DND-41 (cell line): ENCODE measurements at regions not wholly inside any gene's neighbourhood (a gene's known extent, or its start where the extent isn't known, plus 50 kb on each side); places are given as distances from the start of the nearest gene placed in this dataset.

Experiments
- EZH2 ChIP-seq: IDR thresholded peaks from 3 replicates; pipeline ENCODE4 v1.6.1; 2012; ENCODE audit warnings: borderline replicate concordance, low read depth, mild to moderate bottlenecking, moderate library complexity, low read length, inconsistent platforms; ENCODE audit not compliant: severe bottlenecking
- TF ChIP-seq, protein P1 (sequence below): IDR thresholded peaks from 2 replicates; pipeline ENCODE4 v1.5.1; 2012; ENCODE audit warnings: borderline replicate concordance, low read length, moderate library complexity, mild to moderate bottlenecking; ENCODE audit not compliant: poor library complexity, severe bottlenecking; ENCODE audit errors: extremely low read depth

DNA sequence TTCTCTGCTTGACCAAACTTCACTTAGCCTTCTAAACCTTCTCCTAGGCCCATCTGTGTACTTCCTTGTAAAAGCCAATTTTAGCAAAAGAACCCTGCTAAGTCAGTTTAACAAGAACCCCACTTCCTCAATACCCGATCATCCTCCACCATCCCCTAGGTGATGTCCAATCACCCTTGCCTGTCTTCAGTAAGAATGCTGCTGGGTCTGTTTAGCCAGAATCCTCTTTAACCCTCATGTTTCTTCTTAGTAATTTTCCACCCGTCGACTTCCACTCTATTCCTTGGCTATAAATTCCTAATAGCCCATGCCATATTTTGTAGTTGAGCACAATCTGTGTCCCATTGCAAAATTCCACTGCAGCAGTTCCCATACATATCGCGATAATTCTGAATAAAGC lies 780.0 kb upstream of the RAB6C start:
- TF ChIP-seq, protein P1, sequence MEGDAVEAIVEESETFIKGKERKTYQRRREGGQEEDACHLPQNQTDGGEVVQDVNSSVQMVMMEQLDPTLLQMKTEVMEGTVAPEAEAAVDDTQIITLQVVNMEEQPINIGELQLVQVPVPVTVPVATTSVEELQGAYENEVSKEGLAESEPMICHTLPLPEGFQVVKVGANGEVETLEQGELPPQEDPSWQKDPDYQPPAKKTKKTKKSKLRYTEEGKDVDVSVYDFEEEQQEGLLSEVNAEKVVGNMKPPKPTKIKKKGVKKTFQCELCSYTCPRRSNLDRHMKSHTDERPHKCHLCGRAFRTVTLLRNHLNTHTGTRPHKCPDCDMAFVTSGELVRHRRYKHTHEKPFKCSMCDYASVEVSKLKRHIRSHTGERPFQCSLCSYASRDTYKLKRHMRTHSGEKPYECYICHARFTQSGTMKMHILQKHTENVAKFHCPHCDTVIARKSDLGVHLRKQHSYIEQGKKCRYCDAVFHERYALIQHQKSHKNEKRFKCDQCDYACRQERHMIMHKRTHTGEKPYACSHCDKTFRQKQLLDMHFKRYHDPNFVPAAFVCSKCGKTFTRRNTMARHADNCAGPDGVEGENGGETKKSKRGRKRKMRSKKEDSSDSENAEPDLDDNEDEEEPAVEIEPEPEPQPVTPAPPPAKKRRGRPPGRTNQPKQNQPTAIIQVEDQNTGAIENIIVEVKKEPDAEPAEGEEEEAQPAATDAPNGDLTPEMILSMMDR, result no peak
- no peak for TF ChIP-seq EZH2
